GM04504 (cell line): ENCODE measurements at regions not wholly inside any gene's neighbourhood (a gene's known extent, or its start where the extent isn't known, plus 50 kb on each side); places are given as distances from the start of the nearest gene placed in this dataset.
"Not testable (repeated sequence)": the region's sequence is repeated elsewhere in the genome, so short reads cannot be mapped to it uniquely, and the experiment has no call there.

Experiments
- DNase-seq: peaks from one replicate; pipeline ENCODE4 v3.0.0-alpha.2; 2012; ENCODE audit warnings: low read depth

DNA sequence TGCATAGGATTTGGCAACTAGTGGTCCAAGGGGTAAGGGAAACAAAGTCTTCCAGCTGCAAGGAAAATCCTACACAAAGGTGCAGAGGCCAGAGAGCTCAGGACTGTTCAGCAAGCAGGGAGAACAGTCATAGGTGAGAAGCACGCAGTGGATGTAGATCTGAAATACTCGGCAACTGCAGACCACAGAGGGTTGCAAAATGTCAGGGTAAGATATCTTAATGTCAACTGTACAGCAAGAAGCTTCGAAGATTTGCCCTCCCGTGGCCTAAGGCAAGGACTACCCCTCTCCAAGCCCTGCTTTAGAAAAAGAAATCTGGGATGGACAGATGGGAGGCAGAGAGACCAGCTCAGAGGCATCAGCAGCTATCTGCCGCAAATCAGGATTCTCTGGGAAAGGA lies 153.4 kb upstream of the IRF2BP2 start:
- no peak for DNase-seq

DNA sequence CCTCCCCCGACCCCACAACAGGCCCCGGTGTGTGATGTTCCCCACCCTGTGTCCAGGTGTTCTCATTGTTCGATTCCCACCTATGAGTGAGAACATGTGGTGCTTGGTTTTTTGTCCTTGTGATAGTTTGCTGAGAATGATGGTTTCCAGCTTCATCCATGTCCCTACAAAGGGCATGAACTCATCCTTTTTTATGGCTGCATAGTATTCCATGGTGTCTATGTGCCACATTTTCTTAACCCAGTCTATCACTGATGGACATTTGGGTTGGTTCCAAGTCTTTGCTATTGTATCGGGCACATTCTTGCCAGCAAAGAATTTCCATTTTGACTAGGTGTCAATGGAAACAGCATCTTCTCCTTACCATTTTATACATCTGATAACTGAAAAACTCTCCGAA lies 152.1 kb upstream of the IRF2BP2 start:
- DNase-seq = not testable (repeated sequence)

DNA sequence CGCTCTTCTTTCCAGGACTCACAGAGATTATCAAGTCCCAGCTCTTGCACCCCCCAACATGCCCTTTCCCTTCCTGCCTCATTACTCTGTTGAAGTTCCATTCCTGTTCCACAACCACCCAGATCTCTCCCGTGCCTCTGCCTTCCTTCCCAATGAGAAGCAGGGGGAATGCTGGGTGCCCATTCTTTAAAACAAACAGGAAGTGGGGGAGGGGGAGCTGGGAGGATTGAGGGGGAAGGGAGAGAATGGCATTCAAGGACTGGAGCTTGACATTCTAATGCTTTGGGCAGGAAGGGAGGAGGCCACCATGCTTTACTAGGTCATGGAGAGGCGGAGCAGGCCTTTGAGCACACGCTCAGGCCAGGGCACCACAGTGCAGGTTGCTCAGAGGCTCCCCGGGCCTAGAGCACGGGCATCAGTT lies 150.3 kb upstream of the IRF2BP2 start:
- DNase-seq = no peak

DNA sequence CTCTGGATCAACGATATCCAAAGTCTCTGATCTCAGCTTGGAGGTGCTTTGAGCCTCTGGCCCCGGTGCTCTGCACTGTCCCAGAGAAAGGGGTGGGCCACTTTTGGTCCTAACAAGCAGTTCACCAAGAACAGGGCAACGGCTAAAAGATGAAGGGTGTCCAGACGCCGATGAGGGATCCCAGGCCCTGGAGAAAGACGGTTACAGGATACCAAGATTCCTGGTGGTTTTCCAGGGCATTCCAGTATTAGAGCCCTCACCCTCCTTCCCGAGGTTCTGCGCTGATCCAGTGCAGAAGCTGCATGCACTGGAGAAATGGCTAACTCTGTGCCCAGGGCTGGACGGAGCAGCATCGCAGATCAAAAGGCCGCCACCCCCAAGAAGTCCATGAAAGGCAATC lies 149.9 kb upstream of the IRF2BP2 start:
- no peak for DNase-seq

DNA sequence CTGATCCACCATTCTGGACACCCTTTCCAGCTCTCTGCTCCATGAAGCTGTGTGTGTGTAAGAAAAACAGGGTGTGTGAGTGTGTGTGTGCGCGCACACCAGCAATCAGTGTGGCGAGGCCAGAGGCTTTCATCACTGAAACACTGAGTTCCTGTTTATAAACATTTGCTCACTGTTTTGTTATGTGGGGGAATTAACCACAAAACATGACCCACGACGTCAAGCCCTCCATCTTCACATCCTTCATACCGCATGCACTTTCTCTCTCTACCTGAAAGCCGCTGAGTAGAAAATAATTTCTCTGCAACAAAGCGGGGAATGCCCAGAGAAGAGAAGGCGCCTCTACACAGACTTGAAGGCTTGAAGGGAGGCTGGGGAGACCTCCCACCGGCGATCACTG lies 148.9 kb upstream of the IRF2BP2 start:
- DNase-seq = no peak

DNA sequence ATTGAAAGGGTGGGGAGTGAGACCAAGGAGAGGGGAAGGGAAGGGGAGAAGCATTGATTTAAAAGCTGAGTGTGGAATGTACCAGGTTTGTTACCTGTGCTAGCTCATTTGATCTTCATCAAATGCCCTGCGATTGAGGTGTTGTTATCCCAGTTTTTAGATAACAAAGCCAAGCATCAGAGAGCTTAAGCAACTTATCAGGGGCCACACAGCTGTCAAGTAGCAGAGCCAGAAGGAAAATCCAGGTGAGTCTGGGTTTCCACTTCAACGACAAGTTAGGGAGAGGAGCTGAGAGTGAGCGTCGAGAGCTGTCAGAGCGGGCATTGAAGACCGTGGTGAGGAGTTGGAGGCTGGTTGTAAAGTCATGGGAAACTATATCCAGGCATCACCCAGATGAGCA lies 146.9 kb upstream of the IRF2BP2 start:
- no peak for DNase-seq

DNA sequence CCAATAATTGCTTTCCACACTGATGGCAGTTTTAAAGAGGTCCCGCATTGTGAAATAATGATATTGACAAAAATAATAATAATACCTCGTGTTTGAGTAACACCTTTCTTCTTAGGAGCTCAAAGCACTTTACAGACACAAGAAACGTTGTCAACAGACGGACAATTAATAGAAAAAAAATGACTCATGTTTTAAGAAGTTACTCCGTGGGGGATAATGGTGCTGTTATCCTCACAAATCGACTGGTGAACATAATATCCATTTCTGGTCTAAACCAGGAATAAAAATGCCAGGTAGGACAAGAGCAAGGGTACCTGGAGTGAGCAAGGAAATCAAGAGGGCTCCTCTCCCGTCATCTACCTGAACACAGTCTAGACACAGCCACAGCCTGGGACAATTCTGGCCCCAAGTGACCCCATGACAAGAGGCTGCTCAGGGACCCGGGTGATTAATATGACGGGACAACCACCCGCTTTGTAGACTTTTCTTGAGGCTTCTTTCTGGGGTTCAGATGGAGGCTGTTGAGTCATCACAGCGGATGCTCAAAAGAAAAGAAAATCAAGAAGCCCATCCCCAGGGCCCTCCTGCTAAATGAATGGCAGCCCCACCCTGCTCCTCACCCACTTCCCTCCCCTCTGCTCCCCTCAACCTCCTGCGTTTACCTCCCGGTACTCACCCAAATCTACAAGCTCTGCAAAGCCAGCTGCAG lies 146.2 kb upstream of the IRF2BP2 start:
- no peak for DNase-seq

DNA sequence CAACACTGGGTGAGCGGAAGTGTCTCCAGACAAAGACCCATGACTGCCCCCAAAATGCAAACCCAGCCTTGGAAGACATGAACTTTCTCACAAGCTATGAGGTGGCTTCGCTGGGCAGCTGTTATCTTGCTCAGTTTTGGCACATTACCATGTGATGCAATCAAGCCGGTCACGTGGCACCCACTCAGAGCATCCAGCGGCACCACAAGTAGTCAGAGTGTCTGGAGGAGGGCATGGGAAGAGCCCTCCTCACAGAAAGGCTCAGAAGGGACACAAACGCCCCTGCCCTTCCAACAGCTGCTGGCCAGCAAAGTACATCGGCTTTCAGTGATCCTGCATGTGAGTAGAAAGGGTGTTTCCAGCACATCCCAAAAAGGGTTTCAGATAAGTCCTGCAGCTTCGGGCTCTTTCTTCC lies 145.5 kb upstream of the IRF2BP2 start:
- DNase-seq = peak; percentile 72

DNA sequence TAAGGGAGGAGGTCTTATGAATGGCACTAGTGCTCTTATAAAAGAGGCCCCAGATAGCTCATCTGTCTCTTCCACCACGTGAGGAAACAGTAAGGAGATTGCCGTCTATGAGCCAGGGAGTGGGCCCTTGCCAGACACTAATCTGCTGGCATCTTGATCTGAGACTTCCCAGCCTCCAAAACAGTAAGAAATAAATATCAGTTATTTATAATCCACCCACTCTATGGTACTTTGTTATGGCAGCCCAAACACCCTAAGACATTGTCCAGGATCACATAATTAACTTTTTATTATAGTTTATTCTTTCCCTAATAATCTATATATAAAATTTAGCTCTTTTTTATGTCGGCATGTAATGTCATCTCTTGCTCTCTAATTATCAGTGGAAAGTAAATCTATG lies 144.0 kb upstream of the IRF2BP2 start:
- no peak for DNase-seq

DNA sequence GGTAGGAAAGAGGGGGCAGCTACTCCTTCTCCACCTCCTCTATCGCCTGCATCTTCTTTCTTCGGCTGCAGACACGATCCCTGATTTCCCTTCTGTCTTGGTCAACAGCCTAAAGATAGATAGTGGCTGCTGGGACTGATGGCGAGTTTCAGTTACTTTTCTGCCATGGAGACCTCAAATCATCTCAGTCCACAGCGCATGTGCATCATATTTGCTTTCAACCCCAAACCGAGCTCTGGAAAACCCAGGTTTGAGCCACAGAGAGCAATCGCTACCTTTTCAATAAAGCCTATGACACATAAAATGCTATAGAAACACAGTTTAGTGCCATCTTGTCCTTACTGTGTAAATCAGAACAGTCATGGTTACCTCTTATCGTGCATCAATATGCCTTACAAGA lies 142.9 kb upstream of the IRF2BP2 start:
- DNase-seq = no peak

DNA sequence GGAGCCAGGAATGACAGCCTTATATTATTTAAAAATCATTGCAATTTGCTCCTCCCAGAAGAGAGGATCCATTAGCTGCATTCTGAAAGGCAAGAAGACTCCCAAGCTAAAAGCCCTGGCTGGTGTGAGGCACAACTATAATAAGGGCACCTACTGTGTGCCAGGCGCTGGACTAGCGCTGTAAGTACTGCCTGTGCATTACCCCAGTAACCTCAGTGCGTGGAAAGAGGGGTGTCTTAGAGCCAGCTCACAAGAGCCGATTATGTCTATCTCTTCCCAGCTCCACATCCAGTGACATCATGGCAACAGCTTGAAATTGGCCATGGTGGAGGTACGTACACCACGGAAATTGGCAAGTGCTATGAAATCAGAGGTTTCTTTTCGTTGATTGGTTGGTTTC lies 141.7 kb upstream of the IRF2BP2 start:
- no peak for DNase-seq

DNA sequence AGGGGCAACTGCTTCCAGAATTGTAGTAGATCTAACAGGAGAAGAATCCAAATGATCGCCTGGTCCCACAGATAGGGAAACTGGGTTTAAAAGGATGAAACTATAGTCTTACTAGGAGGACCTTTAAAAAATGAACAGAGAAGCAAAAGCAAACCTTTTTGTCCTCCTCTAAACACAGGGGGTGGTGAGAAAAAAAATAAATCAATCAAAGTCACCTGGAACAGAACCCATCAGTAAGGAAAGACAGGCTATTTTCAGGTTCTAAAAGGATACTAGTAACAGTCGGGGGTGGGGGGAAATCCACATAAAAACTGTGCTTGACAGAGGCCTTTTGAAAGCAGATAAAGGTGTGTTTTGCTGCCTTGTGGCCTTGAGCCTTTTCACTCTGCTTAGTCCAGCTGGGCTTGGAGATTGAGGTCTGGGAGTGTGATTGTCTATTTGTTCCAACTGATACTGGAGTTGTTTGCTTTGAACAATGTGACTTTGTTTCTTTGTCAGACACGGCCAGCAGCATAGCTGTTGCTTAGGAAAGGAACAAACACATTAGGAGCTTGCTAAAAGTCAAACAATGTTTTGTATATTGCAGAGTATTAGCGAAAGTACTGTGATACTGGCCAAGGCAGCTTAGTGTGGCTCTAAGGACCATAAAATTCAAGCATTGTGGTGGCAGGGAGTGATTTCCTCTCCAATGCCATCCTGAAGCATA lies 141.1 kb upstream of the IRF2BP2 start:
- DNase-seq = no peak

DNA sequence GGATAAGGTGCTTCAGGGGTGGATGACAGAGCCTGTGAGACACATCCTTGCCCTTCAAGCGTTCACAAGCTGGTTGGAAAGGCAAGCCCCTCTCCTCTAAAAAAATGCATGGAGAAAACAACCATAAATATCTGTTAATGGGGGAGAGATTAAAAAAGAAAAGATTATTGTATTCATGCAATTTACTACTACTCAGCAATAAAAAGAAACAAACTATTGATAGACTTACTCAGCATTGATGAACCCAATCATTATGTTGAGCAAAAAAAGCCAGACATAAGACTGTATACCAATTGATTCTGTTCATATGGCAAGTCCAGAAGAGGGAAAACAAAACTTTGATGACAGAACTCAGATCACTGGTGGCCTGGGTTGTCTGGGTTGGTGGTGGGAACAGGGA lies 138.7 kb upstream of the IRF2BP2 start:
- no peak for DNase-seq

DNA sequence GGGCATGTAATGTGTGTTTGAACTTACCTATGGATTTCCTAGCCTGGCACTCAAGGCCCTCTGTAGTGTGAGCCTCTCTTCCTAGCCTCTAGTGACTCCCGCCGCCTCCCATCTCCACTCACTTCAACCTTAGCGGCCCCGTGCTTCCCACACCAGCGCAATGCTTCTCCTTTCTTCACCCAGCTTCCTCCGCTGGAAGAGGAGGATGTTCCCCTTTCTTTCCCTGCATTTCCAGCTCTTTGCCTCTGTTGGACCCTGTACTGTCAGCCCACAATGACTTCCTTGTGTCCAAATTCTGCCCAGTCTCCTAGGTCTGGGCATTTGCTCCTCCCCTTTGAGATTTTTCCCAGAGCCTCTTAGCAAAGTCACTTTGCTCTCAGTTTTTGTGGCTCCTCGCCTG lies 138.1 kb upstream of the IRF2BP2 start:
- DNase-seq = no peak

DNA sequence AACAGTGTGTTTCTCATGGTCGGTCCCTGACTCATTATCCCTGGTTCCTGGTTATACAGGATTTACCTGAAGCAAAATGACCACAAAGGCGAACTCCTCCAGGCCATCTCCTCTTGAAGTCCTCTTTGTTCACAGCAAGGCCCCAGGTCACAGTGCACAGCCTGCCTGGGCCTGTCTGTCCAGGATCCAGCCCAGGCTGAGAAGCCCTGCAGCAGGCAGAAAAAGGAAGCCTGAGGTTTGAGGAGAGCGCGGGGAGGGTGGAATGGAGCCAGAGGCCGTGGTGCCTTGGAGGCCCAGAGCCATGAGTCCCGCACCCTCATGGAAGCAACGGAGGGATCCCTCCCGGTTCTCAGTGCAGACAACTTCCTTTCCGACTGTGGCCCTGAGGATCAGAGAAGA lies 136.8 kb upstream of the IRF2BP2 start:
- DNase-seq = no peak

DNA sequence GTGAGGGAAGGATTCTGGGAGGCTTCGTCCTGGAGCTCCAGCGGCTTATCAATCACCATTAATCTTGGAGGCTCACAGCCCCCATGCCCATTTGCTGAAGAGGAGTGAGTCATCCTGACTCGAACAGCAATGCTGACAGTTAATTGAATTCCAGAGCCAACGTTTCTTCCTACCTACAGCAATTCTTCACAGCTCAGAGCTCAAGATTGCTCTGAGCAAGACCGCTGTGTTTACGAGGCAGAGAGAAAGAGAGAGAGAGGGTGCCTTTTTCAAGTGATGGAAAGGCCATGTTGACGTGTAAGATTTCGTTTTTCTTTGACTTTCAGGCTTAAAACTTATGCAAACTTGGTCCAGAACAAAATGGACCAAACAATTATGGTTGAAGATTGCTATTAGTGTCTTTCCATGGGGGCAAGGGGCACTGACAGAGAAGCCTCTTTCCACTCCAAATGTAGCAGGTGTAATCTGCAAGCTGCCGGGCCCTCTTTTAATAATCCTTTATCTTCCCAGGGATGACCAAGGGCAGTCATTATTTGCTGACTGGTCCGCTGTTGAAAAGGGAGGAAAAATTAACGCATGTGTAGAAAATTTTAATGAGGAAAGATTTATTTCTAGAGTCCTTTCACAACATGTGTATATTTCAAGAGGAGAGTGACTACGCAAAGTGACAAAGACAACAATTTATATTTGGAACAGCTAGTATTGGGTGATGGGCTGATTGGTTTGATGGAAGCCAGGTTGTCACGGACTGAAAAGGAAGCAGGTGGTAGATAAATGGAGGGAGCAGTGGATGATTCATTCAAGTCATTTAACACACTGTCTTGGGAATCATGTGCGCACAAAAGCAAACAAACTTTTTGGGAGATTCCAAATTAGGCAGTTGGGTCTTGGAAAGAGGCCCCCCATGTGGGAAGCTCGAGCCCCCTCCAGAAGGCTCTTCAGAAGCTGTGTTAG lies 136.1 kb upstream of the IRF2BP2 start:
- no peak for DNase-seq

DNA sequence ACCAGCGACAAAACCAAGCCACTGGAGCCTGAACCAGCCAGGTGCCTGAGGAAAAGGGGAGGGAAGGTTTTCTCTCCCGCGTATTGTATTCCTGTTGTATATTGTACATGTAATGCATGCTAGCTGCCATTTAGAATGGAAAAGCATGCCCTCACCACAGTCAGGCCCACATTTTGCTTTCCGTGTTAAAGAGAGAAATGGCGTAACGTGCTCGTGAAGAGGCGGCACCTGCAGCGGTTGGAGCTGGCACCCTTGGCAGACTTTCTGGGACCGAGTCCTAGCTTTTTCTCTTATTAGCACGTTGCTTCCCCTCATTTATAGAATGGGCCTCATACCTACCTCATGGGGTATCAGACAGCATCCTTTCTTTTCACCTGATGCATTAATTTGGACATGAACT lies 135.3 kb upstream of the IRF2BP2 start:
- DNase-seq = no peak

DNA sequence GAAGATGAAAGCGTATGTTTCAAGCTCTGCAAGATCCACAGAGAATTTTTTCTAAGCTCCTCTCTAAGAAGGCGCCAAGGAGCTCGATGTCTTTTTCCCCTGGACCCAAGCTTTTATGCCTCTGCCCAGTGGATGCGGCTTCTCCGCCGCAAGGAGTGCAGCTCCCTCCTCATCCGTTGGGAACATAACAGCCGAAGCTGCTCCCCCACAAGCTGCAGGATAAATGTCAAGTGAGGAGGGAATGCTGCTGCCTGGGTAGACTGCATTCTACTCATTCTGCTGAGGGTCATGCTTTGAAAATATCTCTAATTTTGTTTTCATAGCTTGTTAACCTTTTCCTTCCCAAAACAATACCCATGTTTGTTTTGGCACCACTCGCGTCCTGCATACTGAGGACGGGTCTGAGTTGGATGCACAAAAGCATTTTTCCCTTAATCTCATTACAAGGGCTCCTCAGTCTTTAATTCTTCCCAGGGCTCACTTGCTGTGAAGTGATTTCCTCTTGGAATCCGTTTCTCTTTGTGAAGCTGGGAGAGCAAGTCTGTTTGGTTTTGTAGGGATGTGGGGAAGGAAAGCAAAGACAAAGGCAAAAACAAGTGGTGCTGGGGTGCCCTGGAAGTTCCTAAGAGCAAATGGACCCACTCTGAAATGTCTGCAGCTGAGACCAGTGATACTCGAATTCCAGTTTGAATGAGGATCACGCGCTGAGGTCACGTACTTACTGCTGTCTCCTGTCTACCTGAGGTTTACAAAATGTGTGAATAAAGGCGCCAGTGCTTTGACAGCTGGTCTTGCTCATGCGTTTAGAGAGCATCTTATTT lies 134.0 kb upstream of the IRF2BP2 start:
- no peak for DNase-seq

DNA sequence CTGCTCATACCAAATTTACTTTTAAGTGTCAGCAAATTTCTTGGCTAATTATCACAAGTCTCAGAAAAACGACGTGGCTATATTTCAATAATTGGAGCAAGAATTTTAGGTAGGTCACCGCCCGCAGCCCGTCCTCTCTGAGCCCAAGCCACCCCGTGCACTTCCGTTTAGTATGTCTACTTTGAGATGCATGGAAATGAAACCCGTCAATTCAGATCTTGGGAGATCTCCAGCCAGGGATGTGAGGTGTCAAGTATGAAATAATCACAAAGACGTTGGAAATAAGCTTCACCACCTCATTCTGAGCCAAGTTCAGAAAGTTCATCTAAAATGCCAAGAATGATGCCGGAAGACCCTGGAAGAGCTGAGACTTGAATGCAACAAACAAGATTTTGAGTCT lies 132.6 kb upstream of the IRF2BP2 start:
- no peak for DNase-seq

DNA sequence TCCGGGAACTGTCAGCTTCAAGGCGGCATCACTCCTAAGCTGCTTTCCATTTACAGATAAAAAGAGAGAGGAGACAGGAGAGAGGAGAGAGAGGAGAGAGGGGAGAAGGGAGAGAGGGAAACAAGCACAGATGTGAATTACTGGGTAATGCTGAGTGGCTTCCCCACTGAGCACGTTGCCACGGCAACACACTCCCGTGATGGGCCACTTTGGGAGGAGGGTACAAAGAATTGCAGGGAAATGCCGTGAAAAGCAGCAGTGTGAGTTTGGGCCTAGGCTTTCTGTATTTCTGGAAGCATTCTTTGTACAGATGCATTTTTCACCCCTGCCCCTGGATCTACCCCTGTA lies 128.0 kb upstream of the IRF2BP2 start:
- DNase-seq = no peak

DNA sequence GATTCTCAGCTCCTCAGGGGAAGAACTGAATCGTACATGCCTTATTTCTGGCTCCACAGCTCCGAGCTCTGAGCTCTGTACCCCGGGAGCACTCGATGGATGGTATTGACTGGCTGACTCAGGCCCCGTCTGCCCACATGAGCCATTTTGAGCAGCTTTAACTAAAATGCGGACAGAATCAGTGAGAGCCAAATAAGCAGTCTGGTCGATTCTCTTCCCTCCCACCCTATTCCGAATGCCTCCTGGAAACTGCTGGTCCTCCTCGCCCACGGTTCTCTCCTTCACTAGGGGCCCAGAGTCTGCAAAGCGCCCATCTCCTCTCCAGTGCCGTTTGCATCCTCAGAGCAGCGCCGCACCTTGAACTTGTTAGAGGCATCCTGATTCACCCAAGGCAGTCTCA lies 125.9 kb upstream of the IRF2BP2 start:
- no peak for DNase-seq

DNA sequence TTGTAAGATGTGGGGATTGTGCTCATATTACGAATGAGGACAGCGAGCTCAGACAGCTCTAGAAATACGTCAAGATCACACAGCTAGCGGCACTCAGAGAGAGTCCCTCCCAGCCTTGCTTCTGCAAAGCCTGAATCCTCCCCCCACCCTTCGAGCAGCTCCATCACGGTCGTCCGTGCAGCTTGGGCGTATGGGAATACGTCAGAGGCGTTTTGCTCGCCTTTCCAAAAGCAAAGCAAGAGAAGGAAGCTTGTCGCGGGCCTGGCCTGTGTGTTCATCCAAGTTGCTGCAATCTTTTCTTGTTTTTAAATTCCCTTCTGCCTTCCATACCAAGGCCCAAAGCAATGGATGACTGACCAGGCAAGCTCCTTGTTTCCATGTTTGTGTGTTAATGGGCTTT lies 125.5 kb upstream of the IRF2BP2 start:
- DNase-seq = no peak
